GM18508 (cell line): ENCODE measurements at regions not wholly inside any gene's neighbourhood (a gene's known extent, or its start where the extent isn't known, plus 50 kb on each side); places are given as distances from the start of the nearest gene placed in this dataset.
A peak's percentile ranks its signal among the peaks of the same experiment; 100 is the strongest.

Experiments used
- ATAC-seq: cut with Tn5 transposase; IDR thresholded peaks from one replicate; pipeline ENCODE4 v1.9.1; 2021; ENCODE audit warnings: moderate number of reproducible peaks; ENCODE audit not compliant: insufficient read depth, unreplicated experiment

- ATAC-seq, result no peak
Measured at GRCh38 chr1:234941321-234942011, 187.2 kb downstream of the TOMM20 start.

DNA sequence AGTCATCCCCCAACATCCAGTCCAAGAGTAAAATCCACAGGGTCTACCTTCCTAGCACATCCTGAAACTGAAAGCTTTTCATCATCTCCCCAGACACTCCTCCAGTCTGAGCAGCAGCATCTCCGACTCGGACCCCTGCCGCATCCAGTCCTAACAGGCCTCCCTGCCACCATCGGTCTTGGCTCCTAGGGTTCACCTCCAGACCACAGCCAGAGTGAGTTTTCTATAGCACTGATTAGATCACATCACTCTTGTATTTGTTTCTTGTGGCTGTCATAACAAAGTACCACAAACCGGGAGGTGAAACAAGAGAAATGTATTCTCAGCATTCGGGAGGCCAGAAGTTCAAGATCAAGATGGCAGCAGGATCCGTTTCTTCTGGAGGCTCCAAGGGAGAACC lies 187.8 kb downstream of the TOMM20 start:
- no peak for ATAC-seq

- no peak for ATAC-seq
Measured at GRCh38 chr1:234938924-234939323, 189.7 kb downstream of the TOMM20 start.

DNA sequence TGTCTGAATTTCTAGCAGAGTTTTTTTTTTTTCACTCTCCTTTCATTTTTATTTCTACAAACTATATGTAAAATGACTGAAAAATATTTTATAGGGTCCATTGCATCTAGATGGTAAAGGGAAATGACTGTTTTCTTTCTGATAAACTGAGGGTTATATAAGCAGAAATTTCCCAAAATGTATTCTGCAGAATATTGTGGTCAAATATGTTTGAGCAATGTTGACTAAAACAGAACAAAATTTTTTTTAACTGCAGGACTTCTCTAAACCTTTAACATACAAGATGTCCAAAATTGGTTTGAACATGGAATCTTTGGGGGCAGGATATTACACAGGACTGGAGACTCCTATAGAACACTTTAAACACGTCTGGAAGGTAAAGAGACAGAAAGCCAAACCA lies 190.5 kb downstream of the TOMM20 start:
- no peak for ATAC-seq

DNA sequence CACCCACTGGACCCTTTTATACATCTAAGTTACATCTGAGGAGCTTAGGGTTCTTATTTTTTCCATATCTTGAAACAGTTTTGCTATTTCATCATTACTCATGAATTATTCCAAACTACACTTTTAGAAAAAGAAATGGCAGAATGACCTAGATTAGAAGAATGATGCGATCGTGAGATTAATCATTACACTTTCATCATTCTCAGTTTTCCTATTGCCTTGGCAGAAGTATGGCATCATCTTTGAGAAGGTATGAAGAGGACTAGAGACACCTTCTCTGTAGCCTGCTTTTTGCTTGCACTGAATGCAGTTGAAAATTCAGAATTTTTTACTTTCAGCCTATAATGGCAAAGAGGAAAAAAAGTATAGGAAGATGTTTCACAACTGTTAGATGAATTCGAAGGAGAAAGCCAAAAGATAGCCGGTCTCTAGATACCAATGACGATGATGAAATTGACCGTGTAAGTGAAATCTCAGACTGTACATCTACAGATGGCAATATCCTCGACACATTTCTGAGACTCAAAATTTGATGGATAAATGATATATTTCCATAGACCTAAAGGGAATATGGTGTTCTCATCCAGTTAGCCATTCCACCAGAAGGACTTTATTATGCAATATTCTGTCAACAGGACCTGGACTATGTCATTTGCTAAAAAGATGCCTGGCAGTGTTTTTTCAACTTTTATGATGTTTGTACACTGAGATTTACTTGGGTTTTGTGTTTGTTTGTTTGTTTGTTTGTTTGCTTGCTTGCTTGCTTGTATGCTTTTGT lies 191.8 kb downstream of the TOMM20 start:
- ATAC-seq, result no peak

- no peak for ATAC-seq
Measured at GRCh38 chr1:234934611-234935033, 194.0 kb downstream of the TOMM20 start.

- peak; percentile 68 for ATAC-seq
Measured at GRCh38 chr1:234933475-234933874, 195.2 kb downstream of the TOMM20 start.

GRCh38 chr1:234932511-234933430 lies 195.9 kb downstream of the TOMM20 start:
- ATAC-seq, result no peak

DNA sequence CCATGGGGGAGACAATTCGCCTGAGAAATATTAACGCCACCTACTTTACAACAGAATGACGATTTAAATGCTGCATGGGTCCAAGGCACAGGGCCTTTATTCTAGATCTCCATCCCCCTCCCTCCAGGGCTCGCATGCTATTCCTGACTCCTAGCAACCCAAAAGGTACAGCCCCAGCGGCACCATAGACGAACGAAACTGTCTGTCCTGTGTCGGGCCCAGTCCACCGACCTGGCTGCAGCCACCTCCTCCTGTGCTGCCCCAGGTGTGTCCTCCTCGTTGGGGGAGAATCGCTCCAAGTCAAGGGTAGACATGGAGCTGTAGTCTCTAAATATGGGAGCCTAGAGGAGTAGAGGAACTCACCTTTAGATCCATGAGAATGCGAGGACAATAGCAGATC lies 196.5 kb downstream of the TOMM20 start:
- ATAC-seq, result no peak

DNA sequence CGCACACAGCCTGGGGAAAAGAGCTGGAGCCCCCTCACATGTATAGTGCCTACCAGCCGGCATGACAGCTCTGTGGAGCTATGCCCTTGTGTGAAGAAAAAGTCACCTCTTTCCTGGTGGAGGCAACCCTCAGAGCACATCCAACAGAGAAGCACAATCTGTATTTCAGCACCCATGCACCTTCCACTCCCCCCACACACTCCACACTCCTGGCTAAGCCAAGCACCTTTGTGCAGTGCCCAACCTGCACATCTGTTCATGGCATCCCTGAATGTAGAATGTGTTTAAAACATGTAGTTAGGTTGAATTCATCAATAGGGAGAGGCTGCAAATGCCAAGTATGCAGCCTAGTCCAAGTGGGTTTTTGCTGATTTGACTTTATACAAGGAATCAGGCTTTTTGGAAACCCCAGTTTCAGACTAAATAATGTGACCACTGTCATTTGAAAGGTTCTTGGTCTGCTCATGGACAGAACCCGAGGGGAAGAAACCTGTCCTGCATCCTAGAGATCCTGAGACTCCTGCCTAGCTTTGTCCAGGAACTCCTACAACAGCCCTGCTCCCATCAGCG lies 197.1 kb downstream of the TOMM20 start:
- no peak for ATAC-seq

- no peak for ATAC-seq
Measured at GRCh38 chr1:234929369-234929768, 199.3 kb downstream of the TOMM20 start.

- no peak for ATAC-seq
Measured at GRCh38 chr1:234928642-234929041, 200.0 kb downstream of the TOMM20 start.

GRCh38 chr1:234927971-234928640 lies 200.5 kb downstream of the TOMM20 start:
- no peak for ATAC-seq

GRCh38 chr1:234927312-234927970 lies 201.2 kb downstream of the TOMM20 start:
- ATAC-seq, result no peak

- ATAC-seq, result peak; percentile 52
Measured at GRCh38 chr1:234926559-234927311, 201.9 kb downstream of the TOMM20 start.

DNA sequence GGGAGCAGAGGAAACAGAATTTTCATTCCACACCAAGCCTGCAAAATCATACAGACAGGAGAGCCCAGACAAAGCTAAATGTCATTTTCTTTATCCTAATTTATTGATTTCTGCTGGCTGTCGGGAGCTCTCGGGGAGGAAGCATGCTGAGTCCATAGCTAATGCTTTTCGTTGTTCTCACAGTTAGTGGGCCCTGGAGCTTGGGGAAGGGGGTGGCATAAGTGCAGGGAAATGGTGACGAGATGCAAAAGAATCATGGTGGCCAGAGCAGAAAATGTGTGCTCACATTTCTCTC lies 202.4 kb downstream of the TOMM20 start:
- ATAC-seq, result no peak

- no peak for ATAC-seq
Measured at GRCh38 chr1:234925440-234926263, 203.0 kb downstream of the TOMM20 start.
